GM13977 (cell line): ENCODE measurements at regions not wholly inside any gene's neighbourhood (a gene's known extent, or its start where the extent isn't known, plus 50 kb on each side); places are given as distances from the start of the nearest gene placed in this dataset.

Experiments used
- DNase-seq: peaks from one replicate; pipeline ENCODE4 v3.0.0; 2012; ENCODE audit warnings: low spot score
- CTCF ChIP-seq: IDR thresholded peaks from 2 replicates; pipeline ENCODE4 v1.5.1; 2012; ENCODE audit warnings: mild to moderate bottlenecking, control low read depth; ENCODE audit not compliant: insufficient read depth; ENCODE audit errors: extremely low read depth, missing control alignments
- in situ Hi-C: fragments of 300-500 bp; cut with MboI; formaldehyde crosslinking; loops from one replicate; pipeline ENCODE4 v1.12.0; 2022; ENCODE audit warnings: low sequenced_read_pairs, low pct_unique_long_range_greater_than_20kb, mixed read lengths, inconsistent platforms; ENCODE audit not compliant: unreplicated experiment

GRCh38 chr2:7333189-7333765, 416.1 kb downstream of the RNF144A start:
- no peak for TF ChIP-seq CTCF
- DNase-seq, result no peak
- in situ Hi-C loops, result no loop called here

GRCh38 chr2:7333960-7334493, 416.8 kb downstream of the RNF144A start:
- DNase-seq, result no peak
- in situ Hi-C loops, result no loop called here
- TF ChIP-seq CTCF, result no peak

- in situ Hi-C loops, result no loop called here
- DNase-seq, result no peak
- TF ChIP-seq CTCF, result no peak
Observed at GRCh38 chr2:7338961-7339360, 421.7 kb downstream of the RNF144A start.

GRCh38 chr2:7346336-7346735, 429.1 kb downstream of the RNF144A start:
- in situ Hi-C loops, result no loop called here
- DNase-seq, result no peak
- TF ChIP-seq CTCF, result no peak

- no peak for DNase-seq
- no peak for TF ChIP-seq CTCF
- in situ Hi-C loops, result no loop called here
Observed at GRCh38 chr2:7348761-7349160, 431.5 kb downstream of the RNF144A start.

GRCh38 chr2:7352191-7352590, 435.0 kb downstream of the RNF144A start:
- TF ChIP-seq CTCF, result no peak
- DNase-seq, result no peak
- in situ Hi-C loops, result no loop called here
